ENCODE measurements at regions not wholly inside any gene's neighbourhood (a gene's known extent, or its start where the extent isn't known, plus 50 kb on each side); places are given as distances from the start of the nearest gene placed in this dataset.

- no peak overlapping the region for H3K27ac ChIP-seq (ENCODE audit: low read length)
- H3K4me3 ChIP-seq (ENCODE audit: low read depth in 2 of 2, low read length in 2 of 2) = no peak overlapping the region
- ChIA-PET POLR2A (no interaction called here), CTCF (no interaction called here)
- no peak for DNase-seq (ENCODE audit: low read depth, low spot score)
- H3K27me3 ChIP-seq (ENCODE audit: control insufficient read depth, insufficient read depth, low read length) = no peaks in the 10 kb centered on the region
- TF ChIP-seq SIN3A (IDR thresholded peaks at IDR 0.05; ENCODE audit: borderline replicate concordance, insufficient read depth, low read depth, low read length) (no peak), POLR2AphosphoS5 (IDR thresholded peaks at IDR 0.05; ENCODE audit: low read depth, low read length) (no peak), TCF7L2 (IDR thresholded peaks at IDR 0.05; ENCODE audit: low read depth, low read length) (no peak), CTCF (IDR thresholded peaks at IDR 0.05) (no peak)
- TF ChIP-seq, protein P1, sequence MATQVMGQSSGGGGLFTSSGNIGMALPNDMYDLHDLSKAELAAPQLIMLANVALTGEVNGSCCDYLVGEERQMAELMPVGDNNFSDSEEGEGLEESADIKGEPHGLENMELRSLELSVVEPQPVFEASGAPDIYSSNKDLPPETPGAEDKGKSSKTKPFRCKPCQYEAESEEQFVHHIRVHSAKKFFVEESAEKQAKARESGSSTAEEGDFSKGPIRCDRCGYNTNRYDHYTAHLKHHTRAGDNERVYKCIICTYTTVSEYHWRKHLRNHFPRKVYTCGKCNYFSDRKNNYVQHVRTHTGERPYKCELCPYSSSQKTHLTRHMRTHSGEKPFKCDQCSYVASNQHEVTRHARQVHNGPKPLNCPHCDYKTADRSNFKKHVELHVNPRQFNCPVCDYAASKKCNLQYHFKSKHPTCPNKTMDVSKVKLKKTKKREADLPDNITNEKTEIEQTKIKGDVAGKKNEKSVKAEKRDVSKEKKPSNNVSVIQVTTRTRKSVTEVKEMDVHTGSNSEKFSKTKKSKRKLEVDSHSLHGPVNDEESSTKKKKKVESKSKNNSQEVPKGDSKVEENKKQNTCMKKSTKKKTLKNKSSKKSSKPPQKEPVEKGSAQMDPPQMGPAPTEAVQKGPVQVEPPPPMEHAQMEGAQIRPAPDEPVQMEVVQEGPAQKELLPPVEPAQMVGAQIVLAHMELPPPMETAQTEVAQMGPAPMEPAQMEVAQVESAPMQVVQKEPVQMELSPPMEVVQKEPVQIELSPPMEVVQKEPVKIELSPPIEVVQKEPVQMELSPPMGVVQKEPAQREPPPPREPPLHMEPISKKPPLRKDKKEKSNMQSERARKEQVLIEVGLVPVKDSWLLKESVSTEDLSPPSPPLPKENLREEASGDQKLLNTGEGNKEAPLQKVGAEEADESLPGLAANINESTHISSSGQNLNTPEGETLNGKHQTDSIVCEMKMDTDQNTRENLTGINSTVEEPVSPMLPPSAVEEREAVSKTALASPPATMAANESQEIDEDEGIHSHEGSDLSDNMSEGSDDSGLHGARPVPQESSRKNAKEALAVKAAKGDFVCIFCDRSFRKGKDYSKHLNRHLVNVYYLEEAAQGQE (IDR thresholded peaks at IDR 0.05; ENCODE audit: insufficient read depth in 1 of 2, low read depth in 2 of 2, low read length in 1 of 2) = no peak
- no peaks in the 10 kb centered on the region for H3K36me3 ChIP-seq (ENCODE audit: control insufficient read depth, insufficient read depth, low read length)
- H3K4me1 ChIP-seq (ENCODE audit: control insufficient read depth, insufficient read depth, low read length) = no peaks in the 10 kb centered on the region
- BruUV-seq (replicated peaks) = no TSS peak
- in situ Hi-C loops (cut with HindIII; ENCODE audit: low pct_unique_long_range_greater_than_20kb, low sequenced_read_pairs) (no loop called here), intact Hi-C loops (cut with micrococcal nuclease; ENCODE audit: unreplicated experiment) (no loop called here)
- no peaks in the 10 kb centered on the region for H3K9me3 ChIP-seq (ENCODE audit: control insufficient read depth, insufficient read depth, low read depth, low read length)
- no peak for ATAC-seq
Measured at GRCh38 chr14:87526731-87527130, 466.3 kb downstream of the GALC start.

- no TSS peak for BruUV-seq (replicated peaks)
- H3K9me3 ChIP-seq (ENCODE audit: control insufficient read depth, insufficient read depth, low read depth, low read length) = no peaks in the 10 kb centered on the region
- in situ Hi-C loops (cut with HindIII; ENCODE audit: low pct_unique_long_range_greater_than_20kb, low sequenced_read_pairs) = no loop called here
- ATAC-seq (no peak), DNase-seq (ENCODE audit: low read depth, low spot score) (no peak)
- ChIA-PET CTCF (no interaction called here), POLR2A (no interaction called here)
- H3K36me3 ChIP-seq (ENCODE audit: control insufficient read depth, insufficient read depth, low read length) = no peaks in the 10 kb centered on the region
- H3K27me3 ChIP-seq (ENCODE audit: control insufficient read depth, insufficient read depth, low read length) = no peaks in the 10 kb centered on the region
- intact Hi-C loops (cut with micrococcal nuclease; ENCODE audit: unreplicated experiment) = no loop called here
- H3K4me1 ChIP-seq (ENCODE audit: control insufficient read depth, insufficient read depth, low read length) = no peaks in the 10 kb centered on the region
- TF ChIP-seq, protein P1 (IDR thresholded peaks at IDR 0.05; ENCODE audit: insufficient read depth in 1 of 2, low read depth in 2 of 2, low read length in 1 of 2) = no peak
- no peak overlapping the region for H3K4me3 ChIP-seq (ENCODE audit: low read depth in 2 of 2, low read length in 2 of 2)
- H3K27ac ChIP-seq (ENCODE audit: low read length) = no peak overlapping the region
Measured at GRCh38 chr14:87524011-87524410, 469.0 kb downstream of the GALC start.

Data from Panc1 (cell line).